ENCODE measurements at regions not wholly inside any gene's neighbourhood (a gene's known extent, or its start where the extent isn't known, plus 50 kb on each side); places are given as distances from the start of the nearest gene placed in this dataset.

DNA sequence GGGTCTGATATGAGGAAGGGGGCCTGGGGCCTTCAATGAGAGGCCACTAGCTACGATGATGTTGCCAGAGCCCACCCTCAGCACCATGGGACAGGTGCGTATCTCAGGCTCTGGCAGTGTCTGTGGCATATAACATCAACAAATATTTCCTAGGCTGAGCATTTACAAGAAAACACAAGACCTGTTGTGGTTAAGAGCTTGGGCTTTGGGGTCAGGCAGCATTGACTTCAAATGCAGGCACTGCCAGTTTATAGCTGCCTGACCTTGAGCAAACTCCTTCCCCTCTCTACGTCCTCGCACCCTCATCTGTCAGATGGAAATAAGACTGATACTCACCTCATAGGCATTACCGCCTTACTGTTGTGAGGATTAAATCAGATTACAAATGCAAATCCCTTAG lies 156.0 kb downstream of the KATNAL1 start:
- no peak for DNase-seq

DNA sequence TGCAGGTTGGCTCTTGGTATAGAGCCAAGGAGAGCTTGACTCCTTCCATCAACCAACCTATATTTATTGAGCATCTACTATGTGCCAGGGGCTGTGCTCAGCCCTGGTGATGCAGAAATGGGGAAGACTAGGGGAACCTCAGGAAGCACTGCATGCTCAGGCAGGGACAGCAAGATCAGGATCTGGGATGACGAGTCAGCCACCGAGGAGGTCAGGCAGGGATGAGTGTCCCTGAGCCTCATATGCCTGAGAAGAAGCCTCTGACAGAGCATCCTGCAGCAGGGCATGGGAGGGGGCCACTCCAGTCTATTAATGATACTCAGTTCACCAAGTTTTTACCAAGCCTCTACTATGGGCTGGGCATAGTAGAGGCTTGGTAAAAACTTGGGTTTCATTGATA lies 158.1 kb downstream of the KATNAL1 start:
- DNase-seq = no peak

DNA sequence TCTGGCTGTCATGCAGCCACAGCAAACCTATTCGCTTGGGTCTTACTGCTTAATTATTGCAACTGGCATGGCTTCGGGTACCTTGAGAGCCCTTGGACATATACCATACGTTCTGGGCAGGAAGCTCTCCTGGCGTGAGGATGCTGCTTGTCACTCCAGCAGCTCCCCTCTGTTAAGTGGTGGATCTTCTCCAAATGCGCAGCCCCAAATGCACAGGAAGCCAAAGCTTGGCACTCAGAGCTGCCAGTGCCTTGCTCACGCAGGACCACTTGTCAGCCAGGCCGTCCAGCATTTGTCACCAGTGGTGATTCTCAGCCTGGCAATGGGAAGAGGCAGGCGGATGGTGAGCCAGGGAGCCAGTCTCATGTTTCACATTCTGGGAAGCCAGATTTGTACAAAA lies 158.6 kb downstream of the KATNAL1 start:
- DNase-seq = no peak

DNA sequence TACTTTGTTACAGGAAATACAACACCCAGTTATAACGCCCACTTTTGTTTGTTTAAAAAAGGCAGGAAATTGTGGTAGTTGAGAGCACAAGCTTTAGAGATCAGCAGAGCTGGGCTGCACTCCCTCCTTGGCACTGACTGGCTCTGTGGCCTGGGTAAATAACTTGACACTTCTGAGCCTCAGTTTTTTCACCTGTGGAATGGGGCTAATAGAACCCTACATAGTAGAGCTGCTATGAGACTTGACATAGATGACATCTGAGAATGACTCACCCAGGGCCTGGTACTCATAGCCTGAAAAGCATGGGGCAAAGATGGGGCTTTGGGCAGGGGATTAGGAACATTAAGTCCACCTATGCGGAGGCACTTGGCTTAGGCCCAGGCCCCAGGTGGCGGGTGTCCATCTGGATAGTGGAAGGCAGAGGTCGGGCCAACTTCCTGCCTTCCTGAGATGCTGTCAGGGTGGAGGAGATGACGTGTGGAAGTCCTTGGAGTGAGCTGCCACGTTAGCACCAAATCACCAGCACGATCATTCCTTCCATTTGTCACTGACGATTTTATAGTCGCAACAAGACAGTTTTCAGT lies 159.1 kb downstream of the KATNAL1 start:
- peak; percentile 41 for DNase-seq

DNA sequence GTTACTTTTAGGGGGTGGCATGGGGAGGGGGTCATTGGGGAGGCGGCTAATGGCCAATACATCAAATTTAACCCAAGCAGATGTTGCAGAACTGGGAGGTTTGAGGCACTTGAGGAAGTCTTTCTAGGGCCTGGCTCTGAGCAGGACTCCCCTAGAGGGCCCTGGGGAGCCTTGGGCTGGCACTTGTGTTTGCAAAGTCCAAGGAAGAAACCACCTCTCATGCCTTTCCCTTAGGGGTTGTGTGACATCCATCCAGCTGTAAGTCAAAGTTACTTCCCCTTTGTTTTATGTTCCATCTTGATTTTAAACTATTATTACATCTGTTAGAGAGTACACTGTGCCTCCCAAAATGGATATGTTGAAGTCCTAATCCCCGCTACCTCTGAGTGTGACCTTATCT lies 159.9 kb downstream of the KATNAL1 start:
- DNase-seq = no peak

DNA sequence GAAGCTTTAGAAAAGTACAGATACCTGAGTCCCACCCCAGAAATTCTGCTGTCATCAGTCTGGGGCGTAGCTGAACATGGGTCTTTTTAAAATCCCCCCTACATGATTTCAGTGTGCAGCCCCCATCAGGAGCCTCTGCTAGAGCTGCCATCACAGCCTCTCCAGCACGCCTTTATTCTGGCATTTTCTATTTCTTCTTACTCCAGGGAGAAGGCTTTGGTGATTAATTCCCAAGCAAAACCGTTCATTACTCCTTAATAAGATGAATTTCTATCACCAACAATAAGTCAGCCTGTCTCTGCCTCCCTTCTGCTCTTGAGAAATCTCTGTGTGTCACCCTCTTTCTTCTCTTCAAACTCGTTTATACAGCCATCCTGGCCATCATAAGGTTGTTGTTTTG lies 160.3 kb downstream of the KATNAL1 start:
- DNase-seq = no peak

DNA sequence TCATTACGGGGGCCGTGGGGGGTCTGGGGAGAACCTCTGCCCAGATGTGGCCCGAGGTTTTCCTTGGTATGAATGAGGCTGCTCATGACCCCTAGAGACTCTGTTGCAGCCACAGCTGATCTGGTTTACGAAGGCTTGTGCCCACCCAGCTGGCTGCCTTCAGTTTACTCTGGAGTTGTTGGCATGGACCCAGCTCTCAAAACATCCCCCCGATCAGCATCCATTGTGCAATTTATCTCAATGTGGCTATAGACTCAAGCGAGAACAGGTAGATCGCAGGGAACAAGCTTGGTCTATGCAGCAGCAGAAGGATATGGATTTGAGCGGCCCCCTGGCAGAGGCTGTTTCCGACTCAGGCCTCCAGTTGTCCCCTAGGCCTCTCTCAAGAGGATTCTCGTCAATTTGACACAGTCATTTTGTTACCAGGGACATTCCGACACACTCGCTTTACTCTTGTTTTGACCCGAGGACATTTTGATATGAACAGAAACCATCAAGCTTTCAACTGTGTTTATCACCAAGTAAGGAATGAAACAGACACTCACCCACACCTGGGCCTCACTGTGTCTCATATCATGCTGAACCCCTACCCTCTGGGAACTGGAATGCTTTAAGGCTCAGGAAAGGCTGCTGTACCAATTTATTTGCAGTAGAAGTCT lies 161.5 kb downstream of the KATNAL1 start:
- peak; percentile 60 for DNase-seq

DNA sequence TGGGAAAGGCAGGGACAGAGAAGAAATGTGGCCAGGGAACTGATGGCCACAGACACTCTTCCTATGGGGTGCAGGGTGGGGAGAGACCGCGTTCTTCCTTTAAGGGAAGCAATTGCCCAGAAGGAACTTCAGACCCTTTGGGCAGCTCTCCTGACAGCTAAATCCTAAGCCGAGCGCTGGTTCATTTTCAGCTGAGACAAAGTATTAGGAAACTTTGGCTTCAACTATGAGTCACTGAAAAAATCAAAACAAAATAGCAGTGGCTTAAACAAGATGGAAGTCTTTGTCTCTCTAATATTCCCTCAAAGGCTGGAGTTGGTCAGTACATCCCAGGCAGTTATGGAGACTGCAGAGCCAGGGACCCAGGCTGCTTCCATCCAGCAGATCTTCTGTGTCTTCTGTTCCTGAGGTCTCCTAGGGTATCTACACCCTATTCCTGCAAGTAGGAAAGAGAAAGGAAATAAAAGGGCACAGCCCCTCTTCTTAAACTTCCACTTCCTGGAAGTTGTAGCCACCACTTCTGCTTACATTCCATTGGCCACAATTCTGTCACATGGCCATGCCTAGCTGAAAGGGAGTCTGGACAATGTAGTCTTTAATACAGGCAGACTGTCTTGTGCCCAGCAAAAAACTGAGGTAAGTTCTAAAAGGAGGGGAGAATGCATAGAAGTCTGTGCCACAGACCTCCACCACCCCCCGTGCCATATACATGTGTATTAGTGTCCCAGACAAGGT lies 163.5 kb downstream of the KATNAL1 start:
- no peak for DNase-seq

DNA sequence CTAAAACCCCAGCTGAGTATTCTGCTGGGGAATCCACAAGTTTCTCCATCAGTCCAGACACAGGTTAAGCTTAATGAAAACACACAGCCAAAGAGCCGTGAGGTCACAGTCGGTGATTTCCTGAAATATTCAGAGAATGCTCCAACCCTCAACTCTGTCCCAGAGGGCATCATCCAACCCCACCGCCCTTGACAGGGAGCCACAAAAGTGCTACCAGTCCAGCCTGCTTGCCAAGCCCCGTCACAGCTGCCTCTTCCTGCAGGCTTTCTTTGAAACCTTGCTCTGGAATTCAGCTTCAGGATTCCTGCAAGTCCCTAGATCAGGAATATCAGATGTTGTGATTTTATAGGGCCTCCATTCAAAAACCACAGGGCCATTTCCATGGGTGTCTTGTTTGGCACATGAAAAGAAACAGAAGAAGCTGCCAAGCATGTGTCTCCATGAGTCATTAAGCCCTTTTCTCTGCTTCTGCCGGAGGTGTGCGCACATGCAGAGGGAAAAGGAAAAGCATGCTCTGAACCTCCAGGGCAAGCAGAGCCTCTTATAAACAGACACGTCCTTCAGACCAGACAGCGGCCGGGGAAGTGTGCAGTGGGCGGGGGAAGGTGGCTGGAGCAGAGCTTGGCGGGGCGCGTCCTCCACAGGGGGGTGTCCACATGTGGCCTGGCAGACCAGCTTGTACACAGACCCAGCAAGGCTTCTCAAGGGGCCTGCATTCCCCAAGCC lies 164.7 kb downstream of the KATNAL1 start:
- peak; percentile 50 for DNase-seq

DNA sequence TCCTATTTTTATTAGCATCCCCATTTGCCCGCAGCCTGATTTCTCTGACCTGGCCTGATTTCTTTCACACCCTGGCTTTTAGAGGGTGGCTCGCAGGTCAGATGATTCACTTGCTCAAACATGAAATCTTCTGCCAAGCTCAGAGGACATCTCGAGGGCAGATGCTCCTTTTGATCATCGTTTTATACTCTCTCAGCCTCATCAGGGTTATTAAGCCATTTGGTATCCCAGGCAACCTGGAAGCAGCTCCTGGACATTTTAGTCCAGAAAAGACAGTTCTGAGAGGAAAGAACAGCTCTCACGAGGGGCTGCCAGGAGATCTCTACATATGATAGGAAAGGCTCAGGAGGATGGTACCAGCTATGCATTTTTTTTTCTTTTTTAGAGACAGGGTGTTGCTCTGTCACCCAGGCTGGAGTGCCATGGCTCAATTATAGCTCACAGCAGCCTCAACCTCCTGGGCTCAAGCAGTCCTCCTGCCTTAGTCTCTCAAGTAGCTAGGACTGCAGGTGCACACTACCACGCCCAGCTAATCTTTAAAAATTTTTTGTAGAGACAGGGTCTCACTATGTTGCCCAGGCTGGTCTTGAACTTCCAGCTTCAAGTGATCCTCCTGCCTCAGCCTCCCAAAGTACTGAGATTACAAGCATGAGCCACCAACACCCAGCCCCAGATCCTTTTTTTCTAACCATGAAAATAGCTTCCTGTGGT lies 165.4 kb downstream of the KATNAL1 start:
- no peak for DNase-seq

DNA sequence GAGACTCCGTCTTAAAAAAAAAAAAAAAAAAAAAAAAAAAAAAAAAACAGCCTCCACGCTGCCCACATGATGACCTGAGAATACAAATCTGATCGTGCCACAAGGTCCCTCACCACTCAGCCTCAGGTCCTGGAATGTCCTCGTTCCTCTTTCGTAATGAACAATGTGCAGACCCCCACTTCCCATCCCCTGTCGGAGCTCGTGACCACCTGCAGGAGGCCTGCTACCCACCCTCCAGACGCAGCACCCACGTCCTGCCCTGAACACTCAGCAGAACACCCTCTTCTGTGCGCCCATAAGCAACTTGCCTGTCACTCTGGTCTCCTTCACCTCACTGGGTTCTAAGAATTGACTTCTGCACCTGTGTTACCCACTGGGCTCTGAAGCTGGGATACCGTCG lies 166.4 kb downstream of the KATNAL1 start:
- DNase-seq = no peak

DNA sequence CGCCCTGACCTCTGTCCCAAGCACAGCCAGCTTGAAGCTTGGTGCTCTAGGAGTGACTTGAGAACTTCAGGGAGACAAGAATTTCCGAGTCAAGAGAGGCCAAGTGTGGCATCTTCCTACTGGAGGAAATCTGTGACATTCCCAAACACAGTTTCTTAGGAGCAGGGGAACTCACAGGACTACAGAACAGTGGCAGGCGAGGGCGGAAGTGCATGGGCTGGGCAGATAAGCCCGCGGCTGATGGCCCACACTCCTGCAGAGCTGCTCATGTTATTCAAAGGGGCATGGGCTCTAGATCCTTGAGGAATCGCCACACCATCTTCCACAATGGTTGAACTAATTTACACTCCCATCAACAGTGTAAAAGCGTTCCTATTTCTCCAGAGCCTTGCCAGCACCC lies 168.8 kb downstream of the KATNAL1 start:
- DNase-seq = no peak

DNA sequence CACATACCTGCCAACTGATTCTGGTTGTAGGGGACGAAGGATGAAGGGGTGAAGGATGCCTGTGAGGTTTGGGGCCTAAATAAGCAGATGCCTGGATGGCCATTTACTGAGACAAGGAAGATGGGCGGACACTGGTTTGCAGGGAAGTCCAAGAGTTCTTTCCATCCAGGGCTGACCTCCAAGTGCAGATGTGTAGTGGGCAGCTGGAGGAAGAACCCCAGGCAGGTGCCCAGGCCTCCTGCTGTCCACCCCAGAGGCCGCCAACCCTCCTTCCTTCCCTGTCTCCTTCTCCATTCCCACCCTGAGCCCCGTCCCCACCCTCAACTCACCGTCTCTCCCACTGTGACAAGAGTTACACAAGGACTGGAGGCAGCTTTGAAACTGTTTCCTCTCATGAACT lies 171.5 kb downstream of the KATNAL1 start:
- DNase-seq = no peak

DNA sequence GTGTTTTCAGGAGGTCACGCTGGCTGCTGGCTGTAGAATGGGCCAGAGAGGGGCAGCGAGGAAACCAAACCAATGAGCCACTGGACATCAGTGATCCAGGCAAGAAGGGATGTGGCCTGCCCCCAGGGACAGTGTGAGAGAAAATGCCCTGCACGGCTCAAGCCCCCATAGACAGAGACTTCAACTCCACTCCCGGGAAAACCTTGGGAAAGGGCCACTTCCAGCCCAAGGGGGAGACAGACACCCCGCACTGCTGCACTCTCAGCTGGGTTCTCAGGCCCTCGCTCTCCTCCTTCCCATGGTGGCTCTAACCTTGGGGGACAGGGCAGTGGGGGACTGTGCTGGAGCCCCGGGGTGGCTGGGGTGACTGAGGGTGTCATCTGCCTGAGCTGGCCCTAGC lies 172.0 kb downstream of the KATNAL1 start:
- DNase-seq = no peak

DNA sequence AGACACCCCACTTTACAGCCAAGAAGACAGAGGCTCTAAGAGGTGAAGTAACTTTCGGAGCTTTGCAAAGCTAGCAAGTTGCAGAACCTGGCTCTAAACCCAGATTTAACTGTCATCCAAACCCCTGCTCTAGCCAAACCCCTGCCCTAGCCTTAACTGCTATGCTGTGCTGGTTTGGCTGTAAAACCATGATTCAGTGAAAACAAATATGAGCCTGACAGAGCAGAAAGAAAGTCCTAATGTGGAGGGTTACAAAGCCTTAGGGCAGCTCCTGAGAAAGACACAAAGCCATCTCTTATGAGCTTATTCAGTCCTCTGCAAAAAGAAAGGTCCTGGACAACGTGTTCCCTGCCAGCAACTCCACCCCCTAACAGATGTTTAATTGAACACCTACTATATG lies 172.8 kb downstream of the KATNAL1 start:
- no peak for DNase-seq

DNA sequence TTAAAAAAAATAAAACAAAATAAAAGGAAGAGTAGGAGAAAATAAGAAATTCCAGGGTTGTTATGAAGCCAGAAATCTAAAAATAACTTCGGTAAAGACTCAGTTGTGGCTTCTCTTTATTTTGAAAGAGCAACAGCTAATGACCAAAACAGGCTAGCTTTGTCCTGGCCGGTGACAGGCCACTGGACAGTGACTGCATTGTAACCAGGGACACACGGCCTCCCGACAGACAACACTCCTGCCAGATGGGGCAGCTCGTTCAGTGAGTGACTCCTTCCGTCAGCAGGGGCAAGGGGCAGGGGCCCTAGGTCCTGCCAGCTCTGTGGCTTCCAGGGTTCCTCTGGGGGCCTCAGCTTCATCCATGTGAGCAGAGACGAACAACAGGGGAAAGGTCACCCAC lies 173.4 kb downstream of the KATNAL1 start:
- DNase-seq = no peak

DNA sequence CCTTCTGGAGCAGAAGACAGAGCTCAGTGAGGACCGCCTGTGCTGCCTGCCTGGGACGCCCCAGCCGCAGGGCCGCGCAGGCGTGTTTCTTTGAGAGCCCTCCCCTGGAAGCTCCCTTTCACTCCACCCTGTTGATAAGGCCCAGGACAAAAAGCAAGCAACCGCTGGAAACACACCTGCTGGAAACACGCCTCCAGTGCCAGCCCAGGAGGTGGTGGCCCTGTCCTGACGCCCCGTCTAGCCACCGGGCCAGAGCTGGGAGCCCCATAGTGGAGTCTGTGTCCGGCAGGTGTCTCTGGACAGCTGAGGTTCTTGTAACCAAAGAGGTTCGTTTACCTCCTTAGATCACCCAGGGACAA lies 173.8 kb downstream of the KATNAL1 start:
- no peak for DNase-seq

DNA sequence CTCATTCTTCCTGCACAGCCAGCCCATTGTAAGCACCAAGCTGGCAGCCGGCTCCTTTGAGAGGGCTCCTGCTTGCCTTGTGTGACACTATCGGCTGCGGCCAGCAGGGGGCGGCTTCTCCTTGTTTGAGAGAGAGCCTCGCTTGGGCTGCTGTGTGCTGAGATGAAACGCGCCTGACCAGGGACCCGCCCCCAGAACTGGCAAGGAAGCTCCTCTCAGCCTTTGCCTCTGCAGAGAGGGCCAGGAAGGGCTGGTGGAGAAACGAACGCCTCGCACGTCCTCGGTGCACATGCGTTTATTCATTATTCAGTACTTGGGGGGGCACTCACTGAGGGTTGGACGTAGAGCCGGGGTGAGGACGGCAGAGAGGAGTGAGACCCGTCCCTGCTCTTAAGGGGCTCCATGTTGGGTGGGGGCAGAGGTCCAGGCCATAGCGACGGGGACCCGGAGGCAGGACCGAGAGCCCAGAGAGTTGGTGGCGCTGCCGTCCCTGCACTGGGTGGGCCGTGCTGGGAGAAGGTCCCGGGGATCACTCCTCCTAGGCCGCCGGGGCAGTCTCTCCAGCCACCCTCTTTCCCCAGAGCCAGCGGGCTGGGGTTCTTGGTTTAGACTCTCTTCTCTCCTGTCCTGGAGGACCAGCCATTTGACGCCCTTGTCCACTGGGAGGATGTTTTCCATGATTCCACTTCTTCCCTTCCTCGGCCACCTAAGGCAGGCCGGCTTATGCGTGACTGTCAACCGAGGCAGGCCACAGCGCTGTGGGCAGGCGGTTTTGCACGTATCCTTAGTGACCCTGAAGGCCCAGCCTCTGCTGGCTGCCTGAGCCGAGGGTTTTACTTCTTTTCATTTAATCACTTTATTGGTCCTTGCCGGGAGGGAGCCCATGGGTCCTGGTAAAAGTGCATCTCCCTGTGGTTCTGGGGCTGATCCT lies 174.5 kb downstream of the KATNAL1 start:
- DNase-seq = peak; percentile 99

DNA sequence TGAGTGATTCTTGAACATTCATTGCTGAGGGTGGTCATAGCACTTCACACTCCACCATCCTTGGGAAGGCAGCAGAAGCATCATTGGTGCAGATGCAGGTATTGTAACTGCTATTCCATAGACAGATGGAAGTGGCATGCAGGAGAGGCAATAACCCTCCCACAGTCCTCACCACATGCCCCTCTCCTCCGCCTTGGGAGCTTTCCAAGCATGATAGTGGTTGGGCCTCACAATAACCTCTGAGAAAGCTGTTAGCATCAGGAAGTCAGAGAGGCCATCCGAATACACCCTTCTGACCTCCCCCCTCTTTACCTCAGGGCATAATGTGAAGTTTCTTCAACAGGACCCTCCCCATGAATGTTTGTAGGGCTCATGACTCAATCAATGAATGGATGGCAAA lies 177.9 kb downstream of the KATNAL1 start:
- no peak for DNase-seq

DNA sequence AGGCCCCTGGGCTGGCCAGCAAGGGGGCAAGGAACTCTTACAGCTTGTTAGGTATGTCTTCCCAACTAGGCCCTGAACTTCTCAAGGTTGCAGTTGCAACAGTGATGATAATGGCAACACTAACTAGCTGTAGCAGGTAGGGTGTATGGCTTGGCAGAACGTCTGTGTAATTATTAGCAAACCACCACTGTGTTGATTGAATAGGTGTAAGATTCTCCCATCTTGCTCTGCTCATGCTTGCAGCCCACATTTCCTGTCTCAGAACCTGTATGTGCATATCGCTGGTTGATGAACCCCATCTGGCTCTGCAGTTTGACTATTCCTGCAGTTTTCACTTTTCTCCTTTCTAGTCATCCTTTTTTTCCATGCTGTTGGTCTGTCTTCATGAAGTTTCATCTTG lies 178.8 kb downstream of the KATNAL1 start:
- no peak for DNase-seq

DNA sequence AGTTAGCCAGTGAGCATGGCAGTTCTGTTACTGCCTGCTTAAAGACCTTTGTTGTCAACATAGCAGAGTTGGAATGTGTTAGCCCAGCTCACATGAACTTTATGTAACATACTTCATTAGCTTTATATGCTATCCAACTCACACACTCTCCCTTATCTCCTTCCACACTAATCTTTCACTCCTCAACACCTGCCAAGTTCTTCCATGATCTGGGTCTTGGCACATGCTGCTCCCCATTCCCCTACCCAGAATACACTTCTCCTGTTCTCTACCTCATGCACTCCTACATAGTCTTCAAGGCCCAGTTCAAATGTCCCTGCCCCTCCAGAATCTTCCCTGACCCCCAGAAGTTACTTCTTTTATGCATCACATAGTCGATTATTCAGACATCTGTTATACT lies 179.3 kb downstream of the KATNAL1 start:
- DNase-seq = no peak

DNA sequence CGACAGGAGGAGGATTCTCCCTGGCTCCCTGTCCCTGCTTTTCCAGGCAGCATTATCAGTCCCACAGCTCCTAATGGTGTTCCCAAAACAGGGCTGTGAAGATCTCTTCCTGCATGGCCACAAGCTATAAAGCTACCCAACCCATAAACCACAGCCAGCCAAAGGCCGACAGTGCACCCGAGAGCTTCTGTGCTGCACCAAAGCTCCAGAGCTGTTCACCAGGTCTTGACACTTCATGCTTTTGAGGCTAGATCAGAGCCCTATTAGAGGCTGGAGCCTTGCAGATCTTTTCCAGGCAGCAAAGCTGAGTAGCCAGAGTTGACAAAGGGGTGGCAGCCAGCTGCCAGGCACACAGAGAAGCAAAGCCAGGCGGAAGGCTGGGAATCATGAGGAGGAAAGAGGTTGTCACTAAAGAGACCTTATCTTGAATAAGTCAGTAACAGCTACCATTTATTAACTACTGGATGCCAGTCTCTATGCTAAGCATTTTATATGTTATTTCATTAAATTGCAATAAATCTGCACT lies 180.4 kb downstream of the KATNAL1 start:
- DNase-seq = no peak
